OCI-LY1 (cell line): ENCODE measurements at regions not wholly inside any gene's neighbourhood (a gene's known extent, or its start where the extent isn't known, plus 50 kb on each side); places are given as distances from the start of the nearest gene placed in this dataset.

Experiments used
- H2AFZ ChIP-seq: fragments of 200-600 bp; sonication (generic), shearing (Covaris generic); 2 replicates; pipeline ENCODE4 v1.6.0; 2014; ENCODE audit warnings: antibody characterized with exemption, mild to moderate bottlenecking, low read length
- H3F3A ChIP-seq: fragments of 200-600 bp; sonication (generic), shearing (Covaris generic); 2 replicates; pipeline ENCODE4 v1.6.0; 2014; ENCODE audit warnings: mild to moderate bottlenecking, antibody characterized with exemption, low read length, moderate library complexity; ENCODE audit not compliant: insufficient read depth
- H3K27ac ChIP-seq: fragments of 200-600 bp; sonication (generic); 2 replicates; pipeline ENCODE4 v1.5.1; 2014; ENCODE audit warnings: low read length, mixed run types, mild to moderate bottlenecking, low read depth; ENCODE audit not compliant: poor library complexity, severe bottlenecking
- H3K27me3 ChIP-seq: fragments of 200-600 bp; sonication (generic); 2 replicates; pipeline ENCODE4 v1.6.0; 2014; ENCODE audit warnings: antibody characterized with exemption, mild to moderate bottlenecking, low read length, moderate library complexity; ENCODE audit not compliant: insufficient read depth
- H3K36me3 ChIP-seq: fragments of 200-600 bp; sonication (generic); 2 replicates; pipeline ENCODE4 v1.6.1; 2014; ENCODE audit warnings: mild to moderate bottlenecking, antibody characterized with exemption, low read length, moderate library complexity, mixed read lengths; ENCODE audit not compliant: insufficient read depth
- H3K4me1 ChIP-seq: fragments of 200-600 bp; sonication (generic); 2 replicates; pipeline ENCODE4 v1.5.1; 2014; ENCODE audit warnings: mild to moderate bottlenecking, low read length, moderate library complexity; ENCODE audit not compliant: insufficient read depth, severe bottlenecking
- H3K4me2 ChIP-seq: fragments of 200-600 bp; sonication (generic), shearing (Covaris generic); 2 replicates; pipeline ENCODE4 v1.6.1; 2014; ENCODE audit warnings: low read length
- H3K4me3 ChIP-seq: fragments of 200-600 bp; sonication (generic); 2 replicates; pipeline ENCODE4 v1.5.1; 2014; ENCODE audit warnings: low read length, low read depth, mild to moderate bottlenecking, mixed read lengths; ENCODE audit not compliant: poor library complexity, severe bottlenecking
- H3K79me2 ChIP-seq: fragments of 200-600 bp; shearing (Covaris generic); 2 replicates; pipeline ENCODE4 v1.6.1; 2016; ENCODE audit warnings: mixed run types, low read length, mixed read lengths; ENCODE audit not compliant: insufficient read depth
- H3K9ac ChIP-seq: fragments of 200-600 bp; sonication (generic), shearing (Covaris generic); 2 replicates; pipeline ENCODE4 v1.6.1; 2014; ENCODE audit warnings: mild to moderate bottlenecking, low read length, mixed read lengths
- H3K9me2 ChIP-seq: fragments of 200-600 bp; sonication (generic), shearing (Covaris generic); 2 replicates; pipeline ENCODE4 v1.6.1; 2014; ENCODE audit warnings: low read depth, mild to moderate bottlenecking, low read length, mixed read lengths
- H3K9me3 ChIP-seq: fragments of 200-600 bp; shearing (Covaris generic); 2 replicates; pipeline ENCODE4 v1.6.1; 2014; ENCODE audit warnings: low read length, mixed read lengths
- H4K20me1 ChIP-seq: fragments of 200-600 bp; sonication (generic), shearing (Covaris generic); 2 replicates; pipeline ENCODE4 v1.6.0; 2016; ENCODE audit warnings: mild to moderate bottlenecking, low read length; ENCODE audit not compliant: insufficient read depth
- EZH2 ChIP-seq: fragments of 200-600 bp; sonication (generic), shearing (Covaris generic); IDR thresholded peaks from 2 replicates; pipeline ENCODE4 v1.8.0; 2017; ENCODE audit warnings: borderline replicate concordance, mixed run types, mild to moderate bottlenecking, antibody characterized with exemption, low read length, moderate library complexity, mixed read lengths
- TF ChIP-seq, protein P1 (sequence below): fragments of 200-600 bp; sonication (generic), shearing (Covaris generic); IDR thresholded peaks from 2 replicates; pipeline ENCODE4 v1.5.1; 2017; ENCODE audit warnings: mild to moderate bottlenecking, antibody characterized with exemption, low read length, moderate library complexity, mixed read lengths

DNA sequence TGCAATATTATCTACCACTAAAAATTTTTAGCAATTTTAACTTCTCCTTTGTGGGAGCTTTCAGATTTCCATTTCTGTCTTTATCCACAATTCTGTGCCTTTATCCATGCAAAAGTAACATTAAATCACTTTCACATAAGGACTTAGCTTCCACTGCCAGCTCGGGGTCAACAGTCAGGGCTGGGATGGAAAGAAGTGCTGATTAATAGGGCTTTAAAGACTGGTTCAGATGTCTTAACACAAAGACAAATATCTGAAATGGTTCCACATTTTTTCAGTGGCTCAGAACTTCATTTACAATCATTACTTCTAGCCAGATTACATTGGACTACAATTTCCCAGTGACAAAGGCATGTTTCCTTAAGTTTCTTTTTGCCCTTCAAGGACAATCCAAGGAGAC, 191.8 kb upstream of the CPHXL start:
- Histone ChIP-seq H3F3A (no peaks in the 10 kb centered on the region), H4K20me1 (no peaks in the 10 kb centered on the region), H3K4me1 (no peaks in the 10 kb centered on the region), H3K27ac (no peak overlapping the region), H3K79me2 (no peaks in the 10 kb centered on the region), H3K9me2 (no peaks in the 10 kb centered on the region), H2AFZ (no peak overlapping the region), H3K9ac (no peak overlapping the region), H3K27me3 (no peaks in the 10 kb centered on the region), H3K36me3 (no peaks in the 10 kb centered on the region), H3K4me3 (no peak overlapping the region), H3K4me2 (no peak overlapping the region), H3K9me3 (no peaks in the 10 kb centered on the region)
- no peak for TF ChIP-seq EZH2

DNA sequence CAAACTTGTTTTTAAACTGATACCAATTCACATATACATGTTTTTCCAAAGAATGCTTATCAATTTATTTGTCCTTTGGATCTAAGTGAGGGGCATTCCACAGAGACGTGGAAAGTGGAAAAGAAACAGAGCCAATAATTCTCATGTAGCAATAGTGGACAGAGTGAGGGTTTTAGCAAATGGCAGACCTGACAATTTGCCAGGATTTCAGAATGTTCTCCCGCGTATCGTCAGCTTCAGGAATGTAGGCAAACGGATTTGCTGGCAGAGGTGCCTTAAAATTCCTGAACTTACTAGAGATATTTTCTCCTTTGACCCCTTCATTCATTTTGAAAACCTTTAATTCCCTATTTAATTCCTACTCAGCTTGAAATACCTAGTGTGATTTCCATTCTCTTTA, 193.4 kb upstream of the CPHXL start:
- Histone ChIP-seq H3K27ac (no peak overlapping the region), H3K9me2 (no peaks in the 10 kb centered on the region), H3K9me3 (no peaks in the 10 kb centered on the region), H3K36me3 (no peaks in the 10 kb centered on the region), H3K4me1 (no peaks in the 10 kb centered on the region), H3K4me3 (no peak overlapping the region), H3K79me2 (no peaks in the 10 kb centered on the region), H3K27me3 (no peaks in the 10 kb centered on the region), H3K4me2 (no peak overlapping the region), H4K20me1 (no peaks in the 10 kb centered on the region), H2AFZ (no peak overlapping the region), H3K9ac (no peak overlapping the region), H3F3A (no peaks in the 10 kb centered on the region)
- TF ChIP-seq EZH2 = no peak
- TF ChIP-seq, protein P1, sequence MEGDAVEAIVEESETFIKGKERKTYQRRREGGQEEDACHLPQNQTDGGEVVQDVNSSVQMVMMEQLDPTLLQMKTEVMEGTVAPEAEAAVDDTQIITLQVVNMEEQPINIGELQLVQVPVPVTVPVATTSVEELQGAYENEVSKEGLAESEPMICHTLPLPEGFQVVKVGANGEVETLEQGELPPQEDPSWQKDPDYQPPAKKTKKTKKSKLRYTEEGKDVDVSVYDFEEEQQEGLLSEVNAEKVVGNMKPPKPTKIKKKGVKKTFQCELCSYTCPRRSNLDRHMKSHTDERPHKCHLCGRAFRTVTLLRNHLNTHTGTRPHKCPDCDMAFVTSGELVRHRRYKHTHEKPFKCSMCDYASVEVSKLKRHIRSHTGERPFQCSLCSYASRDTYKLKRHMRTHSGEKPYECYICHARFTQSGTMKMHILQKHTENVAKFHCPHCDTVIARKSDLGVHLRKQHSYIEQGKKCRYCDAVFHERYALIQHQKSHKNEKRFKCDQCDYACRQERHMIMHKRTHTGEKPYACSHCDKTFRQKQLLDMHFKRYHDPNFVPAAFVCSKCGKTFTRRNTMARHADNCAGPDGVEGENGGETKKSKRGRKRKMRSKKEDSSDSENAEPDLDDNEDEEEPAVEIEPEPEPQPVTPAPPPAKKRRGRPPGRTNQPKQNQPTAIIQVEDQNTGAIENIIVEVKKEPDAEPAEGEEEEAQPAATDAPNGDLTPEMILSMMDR = no peak

GRCh38 chr16:75921281-75921680, 195.0 kb upstream of the CPHXL start:
- TF ChIP-seq, protein P1 = no peak
- TF ChIP-seq EZH2 = no peak
- Histone ChIP-seq H3F3A (no peaks in the 10 kb centered on the region), H3K79me2 (no peaks in the 10 kb centered on the region), H3K9ac (no peak overlapping the region), H3K4me2 (no peak overlapping the region), H3K27me3 (no peaks in the 10 kb centered on the region), H3K9me3 (no peaks in the 10 kb centered on the region), H3K27ac (no peak overlapping the region), H3K36me3 (no peaks in the 10 kb centered on the region), H3K4me1 (no peaks in the 10 kb centered on the region), H2AFZ (no peak overlapping the region), H3K4me3 (no peak overlapping the region), H3K9me2 (no peaks in the 10 kb centered on the region), H4K20me1 (no peaks in the 10 kb centered on the region)

GRCh38 chr16:75922250-75922649, 196.0 kb upstream of the CPHXL start:
- Histone ChIP-seq H2AFZ (no peak overlapping the region), H3K36me3 (no peaks in the 10 kb centered on the region), H3K4me2 (no peak overlapping the region), H4K20me1 (no peaks in the 10 kb centered on the region), H3K79me2 (no peaks in the 10 kb centered on the region), H3F3A (no peaks in the 10 kb centered on the region), H3K4me3 (no peak overlapping the region), H3K27me3 (no peaks in the 10 kb centered on the region), H3K9me2 (no peaks in the 10 kb centered on the region), H3K9me3 (no peaks in the 10 kb centered on the region), H3K4me1 (no peaks in the 10 kb centered on the region), H3K27ac (no peak overlapping the region), H3K9ac (no peak overlapping the region)
- no peak for TF ChIP-seq EZH2
- TF ChIP-seq, protein P1 = no peak
